HG03196 (cell line): ENCODE measurements at regions not wholly inside any gene's neighbourhood (a gene's known extent, or its start where the extent isn't known, plus 50 kb on each side); places are given as distances from the start of the nearest gene placed in this dataset.

Source experiments
- ATAC-seq: cut with Tn5 transposase; IDR thresholded peaks from one replicate; pipeline ENCODE4 v1.9.1; 2021; ENCODE audit not compliant: unreplicated experiment

GRCh38 chr13:105436943-105437342 lies 1098.5 kb downstream of the EFNB2 start:
- ATAC-seq: no peak

- no peak for ATAC-seq
Observed at GRCh38 chr13:105432438-105432837, 1103.0 kb downstream of the EFNB2 start.

- ATAC-seq: no peak
Observed at GRCh38 chr13:105428811-105429210, 1106.7 kb downstream of the EFNB2 start.

- ATAC-seq: no peak
Observed at GRCh38 chr13:105426441-105426840, 1109.0 kb downstream of the EFNB2 start.

GRCh38 chr13:105414639-105415038 lies 1120.8 kb downstream of the EFNB2 start:
- no peak for ATAC-seq

- no peak for ATAC-seq
Observed at GRCh38 chr13:105412171-105412570, 1123.3 kb downstream of the EFNB2 start.

- ATAC-seq: no peak
Observed at GRCh38 chr13:105410602-105411001, 1124.9 kb downstream of the EFNB2 start.

- ATAC-seq: no peak
Observed at GRCh38 chr13:105406551-105406950, 1128.9 kb downstream of the EFNB2 start.

- ATAC-seq: no peak
Observed at GRCh38 chr13:105403086-105403485, 1132.4 kb downstream of the EFNB2 start.

- no peak for ATAC-seq
Observed at GRCh38 chr13:105395041-105395440, 1140.4 kb downstream of the EFNB2 start.

GRCh38 chr13:105389373-105389772 lies 1146.1 kb downstream of the EFNB2 start:
- no peak for ATAC-seq

- ATAC-seq: no peak
Observed at GRCh38 chr13:105377452-105377851, 1158.0 kb downstream of the EFNB2 start.

GRCh38 chr13:105370011-105370650 lies 1165.3 kb downstream of the EFNB2 start:
- no peak for ATAC-seq

- no peak for ATAC-seq
Observed at GRCh38 chr13:105368781-105369180, 1166.7 kb downstream of the EFNB2 start.

- ATAC-seq: no peak
Observed at GRCh38 chr13:105365831-105366230, 1169.6 kb downstream of the EFNB2 start.

GRCh38 chr13:105365021-105365550 lies 1170.4 kb downstream of the EFNB2 start:
- no peak for ATAC-seq

- ATAC-seq: no peak
Observed at GRCh38 chr13:105364191-105364590, 1171.3 kb downstream of the EFNB2 start.

- no peak for ATAC-seq
Observed at GRCh38 chr13:105363261-105364190, 1171.9 kb downstream of the EFNB2 start.

- ATAC-seq: no peak
Observed at GRCh38 chr13:105353654-105354053, 1181.8 kb downstream of the EFNB2 start.

- no peak for ATAC-seq
Observed at GRCh38 chr13:105349082-105349723, 1186.3 kb downstream of the EFNB2 start.

- no peak for ATAC-seq
Observed at GRCh38 chr13:105346141-105346775, 1189.2 kb downstream of the EFNB2 start.
